ENCODE measurements at regions not wholly inside any gene's neighbourhood (a gene's known extent, or its start where the extent isn't known, plus 50 kb on each side); places are given as distances from the start of the nearest gene placed in this dataset.

GRCh38 chr18:21996351-21996826 is 173.0 kb upstream of the GATA6 start (continued):
- TF ChIP-seq ATF2 (IDR thresholded peaks at IDR 0.05; ENCODE audit: low read length) (no peak), E2F8 (IDR thresholded peaks at IDR 0.05; ENCODE audit: low read depth, partially characterized antibody) (no peak), IKZF2 (IDR thresholded peaks at IDR 0.05) (no peak), HSF1 (IDR thresholded peaks at IDR 0.05; ENCODE audit: low read depth, low read length) (no peak), NR2C1 (IDR thresholded peaks at IDR 0.05) (no peak)
